Activated CD4-positive, alpha-beta T cell treated with anti-CD3 and anti-CD28 coated beads, Interleukin-2, amount 50 U/mL, for 1 hour (primary cell): ENCODE measurements at regions not wholly inside any gene's neighbourhood (a gene's known extent, or its start where the extent isn't known, plus 50 kb on each side); places are given as distances from the start of the nearest gene placed in this dataset.

Source experiments
- DNase-seq: peaks from one replicate; pipeline ENCODE4 v3.0.0-alpha.2; 2020

- DNase-seq: no peak
These were observed 75.4 kb upstream of the CLDN14 start for GRCh38 chr21:36555199-36555800.

GRCh38 chr21:36557316-36557715, 77.4 kb upstream of the CLDN14 start:
- DNase-seq: no peak

GRCh38 chr21:36560933-36561575, 81.1 kb upstream of the CLDN14 start:
- no peak for DNase-seq

- DNase-seq: no peak
These were observed 83.5 kb upstream of the CLDN14 start for GRCh38 chr21:36563341-36563926.

- DNase-seq: no peak
These were observed 84.7 kb upstream of the CLDN14 start for GRCh38 chr21:36564647-36565046.

GRCh38 chr21:36565540-36565939, 85.6 kb upstream of the CLDN14 start:
- DNase-seq: no peak

- DNase-seq: no peak
These were observed 86.7 kb upstream of the CLDN14 start for GRCh38 chr21:36566644-36567043.

GRCh38 chr21:36567216-36567885, 87.4 kb upstream of the CLDN14 start:
- DNase-seq: no peak

- no peak for DNase-seq
These were observed 89.6 kb upstream of the CLDN14 start for GRCh38 chr21:36569511-36569910.

GRCh38 chr21:36571556-36571955, 91.6 kb upstream of the CLDN14 start:
- DNase-seq: no peak

GRCh38 chr21:36572039-36572438, 92.1 kb upstream of the CLDN14 start:
- no peak for DNase-seq

GRCh38 chr21:36575306-36575705, 95.4 kb upstream of the CLDN14 start:
- DNase-seq: no peak

GRCh38 chr21:36576441-36576840, 96.5 kb upstream of the CLDN14 start:
- no peak for DNase-seq

- DNase-seq: no peak
These were observed 100.0 kb upstream of the CLDN14 start for GRCh38 chr21:36579898-36580297.

- DNase-seq: no peak
These were observed 102.3 kb upstream of the CLDN14 start for GRCh38 chr21:36582271-36582670.

GRCh38 chr21:36583591-36583990, 103.7 kb upstream of the CLDN14 start:
- DNase-seq: no peak

- peak; percentile 20 for DNase-seq
These were observed 105.3 kb upstream of the CLDN14 start for GRCh38 chr21:36584980-36585940.

GRCh38 chr21:36587388-36587787, 107.5 kb upstream of the CLDN14 start:
- no peak for DNase-seq

- DNase-seq: no peak
These were observed 109.5 kb upstream of the SIM2 start for GRCh38 chr21:36589352-36589971.

- no peak for DNase-seq
These were observed 107.5 kb upstream of the SIM2 start for GRCh38 chr21:36591326-36591970.

- DNase-seq: no peak
These were observed 102.7 kb upstream of the SIM2 start for GRCh38 chr21:36596174-36596573.

- DNase-seq: no peak
These were observed 97.6 kb upstream of the SIM2 start for GRCh38 chr21:36601362-36601761.
